NCI-H510A (cell line): ENCODE measurements at regions not wholly inside any gene's neighbourhood (a gene's known extent, or its start where the extent isn't known, plus 50 kb on each side); places are given as distances from the start of the nearest gene placed in this dataset.
"Not testable (repeated sequence)": the region's sequence is repeated elsewhere in the genome, so short reads cannot be mapped to it uniquely, and the experiment has no call there.

Source experiments
- DNase-seq: peaks from one replicate; lab custom pipeline; 2025; lab: John Stamatoyannopoulos, UW

- DNase-seq, result no peak
Observed at GRCh38 chr11:38438091-38438490, 1840.1 kb upstream of the RAG2 start.

GRCh38 chr11:38425578-38425977, 1827.5 kb upstream of the RAG2 start:
- DNase-seq, result no peak

- no peak for DNase-seq
Observed at GRCh38 chr11:38423042-38423441, 1825.0 kb upstream of the RAG2 start.

- DNase-seq, result no peak
Observed at GRCh38 chr11:38416141-38416540, 1818.1 kb upstream of the RAG2 start.

- no peak for DNase-seq
Observed at GRCh38 chr11:38411149-38411548, 1813.1 kb upstream of the RAG2 start.

GRCh38 chr11:38402063-38402462, 1804.0 kb upstream of the RAG2 start:
- DNase-seq, result no peak

- DNase-seq, result no peak
Observed at GRCh38 chr11:38392176-38392575, 1794.1 kb upstream of the RAG2 start.

- no peak for DNase-seq
Observed at GRCh38 chr11:38384568-38384967, 1786.5 kb upstream of the RAG2 start.

- no peak for DNase-seq
Observed at GRCh38 chr11:38365274-38365673, 1767.2 kb upstream of the RAG2 start.

GRCh38 chr11:38356255-38356654, 1758.2 kb upstream of the RAG2 start:
- no peak for DNase-seq

- no peak for DNase-seq
Observed at GRCh38 chr11:38345286-38345685, 1747.2 kb upstream of the RAG2 start.

- not testable (repeated sequence) for DNase-seq
Observed at GRCh38 chr11:38341612-38342011, 1743.6 kb upstream of the RAG2 start.

- DNase-seq, result no peak
Observed at GRCh38 chr11:38339835-38340440, 1741.9 kb upstream of the RAG2 start.

- not testable (repeated sequence) for DNase-seq
Observed at GRCh38 chr11:38338022-38338421, 1740.0 kb upstream of the RAG2 start.

- no peak for DNase-seq
Observed at GRCh38 chr11:38332046-38332445, 1734.0 kb upstream of the RAG2 start.

- no peak for DNase-seq
Observed at GRCh38 chr11:38330578-38330977, 1732.5 kb upstream of the RAG2 start.

GRCh38 chr11:38323961-38324761, 1726.1 kb upstream of the RAG2 start:
- no peak for DNase-seq

GRCh38 chr11:38315151-38315550, 1717.1 kb upstream of the RAG2 start:
- no peak for DNase-seq

- no peak for DNase-seq
Observed at GRCh38 chr11:38307455-38307854, 1709.4 kb upstream of the RAG2 start.

- DNase-seq, result no peak
Observed at GRCh38 chr11:38305682-38306081, 1707.6 kb upstream of the RAG2 start.

- DNase-seq, result no peak
Observed at GRCh38 chr11:38304926-38305325, 1706.9 kb upstream of the RAG2 start.

GRCh38 chr11:38302564-38302963, 1704.5 kb upstream of the RAG2 start:
- no peak for DNase-seq

GRCh38 chr11:38300570-38300969, 1702.5 kb upstream of the RAG2 start:
- DNase-seq, result no peak
